GM12865 (cell line): ENCODE measurements at regions not wholly inside any gene's neighbourhood (a gene's known extent, or its start where the extent isn't known, plus 50 kb on each side); places are given as distances from the start of the nearest gene placed in this dataset.

Experiments
- DNase-seq: peaks from one replicate; pipeline ENCODE4 v3.0.0; 2010; ENCODE audit warnings: low read depth
- H3K4me3 ChIP-seq: 2 replicates; pipeline ENCODE4 v1.5.1; 2011; ENCODE audit warnings: mild to moderate bottlenecking, low read depth, low read length, control low read depth
- TF ChIP-seq, protein P1 (sequence below): IDR thresholded peaks from 2 replicates; pipeline ENCODE4 v1.5.1; 2011; ENCODE audit warnings: low read length, control low read depth, low read depth, inconsistent platforms; ENCODE audit not compliant: insufficient read depth; ENCODE audit errors: missing control alignments

- DNase-seq, result peak; percentile 9
Observed at GRCh38 chr12:46908936-46909635, 83.3 kb upstream of the SLC38A4 start.

GRCh38 chr12:46910830-46911229 is 85.0 kb upstream of the SLC38A4 start:
- no peak overlapping the region for H3K4me3 ChIP-seq
- TF ChIP-seq, protein P1, sequence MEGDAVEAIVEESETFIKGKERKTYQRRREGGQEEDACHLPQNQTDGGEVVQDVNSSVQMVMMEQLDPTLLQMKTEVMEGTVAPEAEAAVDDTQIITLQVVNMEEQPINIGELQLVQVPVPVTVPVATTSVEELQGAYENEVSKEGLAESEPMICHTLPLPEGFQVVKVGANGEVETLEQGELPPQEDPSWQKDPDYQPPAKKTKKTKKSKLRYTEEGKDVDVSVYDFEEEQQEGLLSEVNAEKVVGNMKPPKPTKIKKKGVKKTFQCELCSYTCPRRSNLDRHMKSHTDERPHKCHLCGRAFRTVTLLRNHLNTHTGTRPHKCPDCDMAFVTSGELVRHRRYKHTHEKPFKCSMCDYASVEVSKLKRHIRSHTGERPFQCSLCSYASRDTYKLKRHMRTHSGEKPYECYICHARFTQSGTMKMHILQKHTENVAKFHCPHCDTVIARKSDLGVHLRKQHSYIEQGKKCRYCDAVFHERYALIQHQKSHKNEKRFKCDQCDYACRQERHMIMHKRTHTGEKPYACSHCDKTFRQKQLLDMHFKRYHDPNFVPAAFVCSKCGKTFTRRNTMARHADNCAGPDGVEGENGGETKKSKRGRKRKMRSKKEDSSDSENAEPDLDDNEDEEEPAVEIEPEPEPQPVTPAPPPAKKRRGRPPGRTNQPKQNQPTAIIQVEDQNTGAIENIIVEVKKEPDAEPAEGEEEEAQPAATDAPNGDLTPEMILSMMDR, result no peak
- DNase-seq, result no peak

More at GRCh38 chr12:46908936-46909635, 83.3 kb upstream of the SLC38A4 start:
- TF ChIP-seq, protein P1, result no peak
- no peak overlapping the region for H3K4me3 ChIP-seq

DNA sequence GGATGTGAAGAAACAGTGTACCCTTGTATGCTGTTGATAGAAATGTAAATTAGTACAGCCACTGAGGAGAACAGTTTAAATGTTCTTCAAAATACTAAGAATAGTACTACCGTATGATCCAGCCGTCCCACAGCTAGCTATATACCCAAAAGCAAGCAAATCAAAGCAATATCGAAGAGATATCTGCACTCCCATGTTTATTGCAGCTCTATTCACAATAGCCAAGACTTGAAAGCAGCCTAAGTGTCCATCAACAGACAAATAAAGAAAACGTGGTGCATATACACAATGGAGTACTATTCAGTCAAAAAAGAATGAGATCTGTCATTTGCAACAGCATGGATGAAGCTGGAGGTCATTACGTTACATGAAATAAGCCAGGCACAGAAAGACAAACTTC is 88.5 kb upstream of the SLC38A4 start:
- H3K4me3 ChIP-seq, result no peak overlapping the region
- no peak for DNase-seq
- TF ChIP-seq, protein P1, result no peak

- H3K4me3 ChIP-seq, result no peak overlapping the region
- DNase-seq, result no peak
- TF ChIP-seq, protein P1, result no peak
Observed at GRCh38 chr12:46915082-46915481, 89.3 kb upstream of the SLC38A4 start.

DNA sequence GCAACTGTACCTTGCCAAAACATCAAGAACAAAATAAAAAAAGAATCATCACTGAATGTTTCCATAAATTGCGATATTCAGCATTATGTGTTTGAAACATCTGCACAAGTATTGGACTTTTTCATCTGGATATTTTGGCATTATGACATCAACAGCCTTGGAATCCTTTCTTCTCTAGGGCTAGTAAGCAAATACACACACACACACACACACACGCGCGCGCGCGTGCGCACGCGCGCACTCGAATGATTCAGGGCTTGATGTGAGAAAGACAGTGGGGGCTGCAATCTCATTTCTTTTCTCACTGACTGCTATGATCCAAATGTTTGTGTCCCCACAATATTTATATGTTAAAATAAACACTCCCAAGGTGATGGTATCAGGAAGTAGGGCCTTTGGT is 90.0 kb upstream of the SLC38A4 start:
- H3K4me3 ChIP-seq, result no peak overlapping the region
- TF ChIP-seq, protein P1, result no peak
- DNase-seq, result no peak

GRCh38 chr12:46916796-46917419 is 91.1 kb upstream of the SLC38A4 start:
- DNase-seq, result no peak
- H3K4me3 ChIP-seq, result no peak overlapping the region
- TF ChIP-seq, protein P1, result no peak
